NOMO-1 (cell line): ENCODE measurements at regions not wholly inside any gene's neighbourhood (a gene's known extent, or its start where the extent isn't known, plus 50 kb on each side); places are given as distances from the start of the nearest gene placed in this dataset.

Experiments used
- DNase-seq, 2 experiments: peaks; one replicate each; lab custom pipeline; 2025; ENCODE audit not compliant: unreplicated experiment in 2 of 2; lab: John Stamatoyannopoulos, UW

- no peak for DNase-seq
Measured at GRCh38 chr14:22018890-22019289, 345.3 kb upstream of the OR4E1 start.

DNA sequence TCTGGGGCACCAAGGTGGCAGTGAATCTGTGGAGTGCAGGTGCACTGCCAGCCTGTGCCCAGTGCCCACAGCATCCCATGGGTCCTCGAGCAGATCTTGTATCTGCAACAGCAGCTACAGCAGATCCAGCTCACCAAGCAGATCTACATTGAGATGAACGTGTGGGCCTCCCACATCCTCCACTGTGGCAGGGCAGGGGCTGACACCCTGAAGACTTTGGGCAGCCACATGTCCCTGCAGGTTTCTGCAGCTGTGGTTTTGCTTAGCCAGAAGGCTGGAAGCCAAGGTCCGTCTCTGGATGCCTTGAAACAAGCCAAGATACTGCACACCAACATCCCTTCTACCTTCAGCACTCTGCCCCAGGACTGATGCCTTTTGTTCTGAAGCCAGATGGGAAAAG lies 338.8 kb upstream of the OR4E1 start:
- DNase-seq: no peak

- no peak for DNase-seq
Measured at GRCh38 chr14:22011253-22011642, 337.6 kb upstream of the OR4E1 start.

- no peak for DNase-seq
Measured at GRCh38 chr14:22010545-22011252, 337.1 kb upstream of the OR4E1 start.

GRCh38 chr14:22008766-22009165 lies 335.1 kb upstream of the OR4E1 start:
- no peak for DNase-seq

DNA sequence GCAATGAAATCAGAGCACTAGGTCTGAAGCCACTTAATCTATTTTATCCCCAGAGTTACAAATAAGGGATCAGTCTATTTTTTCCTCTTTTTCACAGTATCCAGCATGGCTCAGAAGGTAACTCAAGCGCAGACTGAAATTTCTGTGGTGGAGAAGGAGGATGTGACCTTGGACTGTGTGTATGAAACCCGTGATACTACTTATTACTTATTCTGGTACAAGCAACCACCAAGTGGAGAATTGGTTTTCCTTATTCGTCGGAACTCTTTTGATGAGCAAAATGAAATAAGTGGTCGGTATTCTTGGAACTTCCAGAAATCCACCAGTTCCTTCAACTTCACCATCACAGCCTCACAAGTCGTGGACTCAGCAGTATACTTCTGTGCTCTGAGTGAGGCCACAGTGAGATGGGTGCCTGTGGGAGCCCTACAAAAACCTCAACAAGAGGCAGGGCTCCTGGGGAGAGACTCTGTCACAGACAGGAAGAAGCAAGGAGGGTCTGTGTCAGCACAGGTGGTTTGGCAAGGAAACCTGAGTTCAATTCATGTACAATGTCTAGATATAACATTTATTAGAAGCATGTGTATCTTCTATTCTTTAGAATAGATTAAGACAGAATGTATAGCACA lies 334.3 kb upstream of the OR4E1 start:
- no peak for DNase-seq

DNA sequence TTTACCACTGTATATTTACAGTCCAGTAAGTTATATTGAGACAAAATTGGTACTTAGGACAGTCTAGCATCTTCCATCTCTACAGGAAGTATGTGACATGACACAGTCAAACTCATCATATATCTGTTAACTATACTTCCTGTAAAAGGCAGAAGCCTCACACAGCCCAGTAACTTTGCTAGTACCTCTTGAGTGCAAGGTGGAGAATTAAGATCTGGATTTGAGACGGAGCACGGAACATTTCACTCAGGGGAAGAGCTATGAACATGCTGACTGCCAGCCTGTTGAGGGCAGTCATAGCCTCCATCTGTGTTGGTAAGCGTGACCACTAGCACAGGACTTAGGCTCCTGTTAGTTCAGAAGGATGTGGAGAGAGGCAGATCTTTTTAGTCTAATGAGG lies 333.7 kb upstream of the OR4E1 start:
- DNase-seq: no peak

DNA sequence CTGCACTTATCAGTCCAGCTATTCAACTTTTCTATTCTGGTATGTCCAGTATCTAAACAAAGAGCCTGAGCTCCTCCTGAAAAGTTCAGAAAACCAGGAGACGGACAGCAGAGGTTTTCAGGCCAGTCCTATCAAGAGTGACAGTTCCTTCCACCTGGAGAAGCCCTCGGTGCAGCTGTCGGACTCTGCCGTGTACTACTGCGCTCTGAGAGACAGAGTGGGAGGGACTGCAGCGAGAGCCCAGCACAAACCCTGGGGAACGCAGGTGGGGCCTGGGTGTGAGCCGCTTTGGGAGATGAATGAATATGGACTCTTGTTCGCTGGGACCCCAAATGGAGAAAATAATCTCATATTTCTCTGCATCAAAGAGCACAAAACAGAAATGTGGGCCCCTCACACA lies 329.8 kb upstream of the OR4E1 start:
- DNase-seq: no peak

GRCh38 chr14:22002860-22003284 lies 329.3 kb upstream of the OR4E1 start:
- DNase-seq: peak in 1 of 2 experiments; percentile 3

- no peak for DNase-seq
Measured at GRCh38 chr14:21999402-21999801, 325.8 kb upstream of the OR4E1 start.

DNA sequence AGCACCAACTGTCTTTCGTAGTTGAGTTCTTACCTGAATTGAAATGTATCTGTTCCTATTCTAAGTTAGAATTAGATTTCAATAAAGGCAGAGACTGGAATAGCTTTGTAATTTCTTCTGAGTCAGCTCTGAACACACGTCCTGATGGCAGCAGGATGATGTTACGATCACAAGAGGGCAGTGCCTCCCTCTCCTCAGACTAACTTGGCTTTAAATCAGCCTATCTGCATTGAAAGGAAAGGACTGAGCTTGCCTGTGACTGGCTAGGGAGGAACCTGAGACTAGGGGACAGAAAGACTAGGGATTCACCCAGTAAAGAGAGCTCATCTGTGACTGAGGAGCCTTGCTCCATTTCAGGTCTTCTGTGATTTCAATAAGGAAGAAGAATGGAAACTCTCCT lies 323.7 kb upstream of the OR4E1 start:
- no peak for DNase-seq

DNA sequence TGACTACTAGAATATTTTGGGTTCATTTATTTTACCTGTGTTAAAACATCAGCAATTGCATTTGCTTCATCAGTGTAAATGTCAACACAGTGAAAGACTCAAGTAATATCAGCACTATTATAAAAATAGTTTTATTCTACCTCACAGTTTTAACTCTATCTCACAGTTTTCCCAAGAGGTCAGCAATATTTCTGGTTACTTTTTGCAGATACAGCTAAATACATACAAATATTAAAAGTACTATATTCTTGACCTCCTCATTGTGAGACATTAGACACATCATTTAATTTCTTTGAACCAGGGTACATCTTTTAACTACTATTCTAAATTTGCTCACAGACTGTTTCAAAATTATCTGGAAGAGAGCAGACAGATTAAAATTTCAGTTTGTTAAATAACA lies 321.7 kb upstream of the OR4E1 start:
- DNase-seq: no peak

GRCh38 chr14:21993837-21994236 lies 320.2 kb upstream of the OR4E1 start:
- DNase-seq: no peak

DNA sequence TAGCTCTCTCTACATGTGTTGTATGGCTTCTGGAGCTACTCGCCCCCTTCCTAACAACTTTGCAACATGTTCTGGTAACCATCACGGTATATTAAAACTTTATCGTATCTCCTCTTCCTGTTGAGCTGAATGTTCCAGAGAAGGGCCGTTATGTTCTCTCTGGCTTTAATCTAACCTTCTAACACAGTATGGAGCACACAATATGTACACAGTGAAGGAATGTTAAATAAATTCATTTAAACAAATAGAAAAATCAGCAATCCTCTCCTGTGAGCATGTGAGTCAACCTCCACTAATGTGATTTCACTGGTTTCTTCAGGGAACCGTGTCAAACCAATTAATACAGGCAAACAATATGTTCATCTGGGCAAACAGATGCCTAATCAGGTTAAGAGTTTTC lies 319.5 kb upstream of the OR4E1 start:
- DNase-seq: no peak

- DNase-seq: no peak
Measured at GRCh38 chr14:21991130-21991529, 317.5 kb upstream of the OR4E1 start.

DNA sequence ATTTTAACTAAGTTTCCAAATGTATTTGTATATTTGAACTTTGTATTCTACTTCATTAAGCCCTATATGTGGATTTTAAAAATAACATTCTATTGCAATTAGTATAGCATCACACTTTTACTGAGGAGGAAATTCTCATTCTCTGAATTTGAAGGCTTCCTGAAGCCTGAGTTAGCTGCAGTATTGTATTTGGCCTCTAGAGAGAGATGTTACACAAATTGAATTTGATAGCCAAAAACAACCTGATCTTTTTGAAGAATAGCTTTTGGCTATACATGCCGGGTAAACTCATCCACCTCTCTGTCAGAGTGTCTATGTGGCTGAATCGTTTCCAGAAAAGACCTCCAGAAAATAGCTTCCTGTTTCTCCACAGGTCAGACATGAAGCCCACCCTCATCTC lies 316.5 kb upstream of the OR4E1 start:
- DNase-seq: peak in 1 of 2 experiments; percentile 3

- DNase-seq: no peak
Measured at GRCh38 chr14:21989090-21989489, 315.5 kb upstream of the OR4E1 start.

DNA sequence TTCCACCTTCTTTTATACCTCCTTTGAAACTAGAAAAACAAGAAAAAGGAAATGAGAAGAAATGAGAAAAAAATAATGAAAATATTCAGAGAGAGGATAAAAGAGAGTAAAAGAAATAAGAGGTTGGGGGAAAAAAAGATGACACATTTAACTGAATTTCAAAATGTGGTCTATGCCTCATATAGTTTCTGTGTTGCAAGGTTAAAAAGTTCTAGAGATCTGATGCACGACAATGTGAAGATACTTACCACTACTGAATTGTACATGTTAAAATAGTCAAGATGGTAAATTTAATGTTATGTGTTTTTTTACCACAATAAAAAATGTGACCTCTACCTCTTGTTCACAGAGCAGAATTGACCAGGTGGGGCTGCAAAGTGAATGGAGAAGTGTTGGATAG lies 314.8 kb upstream of the OR4E1 start:
- no peak for DNase-seq

DNA sequence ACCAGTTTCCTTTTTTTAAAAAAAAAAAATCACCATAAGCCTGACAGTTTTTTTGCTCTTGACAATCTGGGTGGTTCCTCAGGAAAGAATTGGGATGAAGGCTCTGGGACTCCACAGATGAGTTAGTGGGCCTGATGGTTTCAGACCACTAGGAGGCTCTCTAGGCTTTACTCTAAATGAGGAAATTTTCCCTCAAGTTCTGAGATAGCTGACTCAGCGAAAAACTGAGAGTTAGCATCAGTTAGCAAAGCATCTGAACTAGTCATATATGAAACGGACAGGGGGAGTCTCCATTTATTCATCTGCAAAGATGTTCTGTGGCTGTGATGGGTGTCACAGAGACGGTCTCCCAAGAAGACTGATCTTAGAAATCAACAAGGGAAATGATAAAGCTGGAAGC lies 314.3 kb upstream of the OR4E1 start:
- DNase-seq: peak in 1 of 2 experiments; percentile 13

DNA sequence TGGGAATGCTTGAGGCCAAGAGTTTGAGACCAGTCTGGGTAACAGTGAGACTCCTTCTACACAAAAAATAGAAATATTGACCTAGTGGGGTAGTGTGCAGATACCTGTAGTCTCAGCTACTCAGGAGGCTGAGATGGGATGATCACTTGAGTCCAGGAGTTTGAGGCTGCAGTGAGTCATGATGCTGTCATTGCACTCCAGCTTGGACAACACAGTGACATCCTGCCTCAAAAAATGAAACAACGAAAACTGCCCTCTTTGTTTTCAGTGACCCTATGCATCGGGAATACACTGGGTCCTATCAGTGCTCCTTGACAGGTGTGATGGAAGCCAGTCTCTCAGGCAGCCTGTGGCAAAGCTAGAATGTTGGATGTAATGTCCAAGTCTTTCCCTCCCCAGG lies 311.5 kb upstream of the OR4E1 start:
- DNase-seq: no peak

DNA sequence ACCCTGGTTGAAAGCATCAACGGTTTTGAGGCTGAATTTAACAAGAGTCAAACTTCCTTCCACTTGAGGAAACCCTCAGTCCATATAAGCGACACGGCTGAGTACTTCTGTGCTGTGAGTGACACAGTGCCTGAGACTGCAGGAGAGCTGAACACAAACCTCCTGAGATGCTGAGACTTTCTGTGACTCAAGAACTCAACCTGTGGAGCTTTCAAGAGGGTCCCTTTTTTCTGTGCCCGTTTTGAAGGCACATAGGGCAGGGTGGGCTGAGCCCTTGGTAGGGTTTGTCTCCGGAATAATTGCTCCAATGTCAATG lies 305.3 kb upstream of the OR4E1 start:
- DNase-seq: no peak

DNA sequence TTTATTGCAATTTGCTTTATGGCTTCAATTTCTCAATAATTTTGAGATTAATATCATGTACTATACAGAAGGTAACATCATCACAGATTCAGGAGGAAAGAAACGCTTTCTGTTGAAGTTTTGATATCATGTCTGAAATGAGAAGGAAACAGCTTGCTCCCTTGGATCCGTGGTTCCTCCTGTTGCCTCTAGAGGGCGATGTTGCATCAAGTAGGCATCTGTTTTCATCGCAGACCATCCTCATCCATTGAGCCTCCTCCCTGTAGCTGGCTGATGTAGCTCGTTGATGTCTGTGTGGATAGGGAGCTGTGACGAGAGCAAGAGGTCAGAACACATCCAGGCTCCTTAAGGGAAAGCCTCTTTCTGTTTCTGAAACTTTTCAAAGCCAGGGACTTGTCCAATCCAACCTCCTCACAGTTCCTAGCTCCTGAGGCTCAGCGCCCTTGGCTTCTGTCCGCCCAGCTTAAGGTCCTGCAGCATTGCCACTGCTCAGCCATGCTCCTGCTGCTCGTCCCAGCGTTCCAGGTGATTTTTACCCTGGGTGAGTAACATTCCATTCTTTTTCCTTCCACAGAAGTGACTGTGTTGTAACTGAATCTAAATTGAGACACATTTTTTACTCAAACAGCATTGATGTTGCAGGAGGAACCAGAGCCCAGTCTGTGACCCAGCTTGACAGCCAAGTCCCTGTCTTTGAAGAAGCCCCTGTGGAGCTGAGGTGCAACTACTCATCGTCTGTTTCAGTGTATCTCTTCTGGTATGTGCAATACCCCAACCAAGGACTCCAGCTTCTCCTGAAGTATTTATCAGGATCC lies 304.8 kb upstream of the OR4E1 start:
- peak in 1 of 2 experiments; percentile 17 for DNase-seq
